K562 (cell line): ENCODE measurements at regions not wholly inside any gene's neighbourhood (a gene's known extent, or its start where the extent isn't known, plus 50 kb on each side); places are given as distances from the start of the nearest gene placed in this dataset.
A peak's percentile ranks its signal among the peaks of the same experiment; 100 is the strongest.

ENCODE experiments used
- ATAC-seq: fragments of 200-7000 bp; cut with Tn5 transposase; 3 replicates; pipeline ENCODE4 v1.9.1; 2020; ENCODE audit warnings: moderate library complexity
- BruUV-seq: library from RNA; stranded (reverse); fragments of 400-500 nt; replicated peaks from 2 replicates; lab custom pipeline; 2021; lab: Mats Ljungman, UMichigan
- CTCF ChIA-PET: fragments of 300-600 bp; formaldehyde crosslinking; extraction: SDS; loops from one replicate; lab custom pipeline; 2021; ENCODE audit warnings: low intra/inter-chr PET ratio; lab: Yijun Ruan, JAX
- POLR2A ChIA-PET: fragments of 300-600, 350-650 bp; sonication (Branson Sonifier 250); formaldehyde crosslinking; extraction: SDS; loops from one replicate; lab custom pipeline; 2021; ENCODE audit warnings: antibody characterized with exemption, inconsistent platforms; lab: Yijun Ruan, JAX
- DNase-seq, 4 experiments: peaks; one replicate each; pipeline versions ENCODE4 v3.0.0 to v3.0.0-alpha.2; 2011 to 2018; ENCODE audit warnings: low spot score in 3 of 4, mixed read lengths in 3 of 4; ENCODE audit errors: extremely low read depth in 1 of 4
- FAIRE-seq: peaks from 2 replicates; lab custom pipeline; 2011; peaks lifted over from hg19 to GRCh38; lab: Jason Lieb, UNC
- H2AFZ ChIP-seq: 2 replicates; pipeline ENCODE4 v1.6.0; 2011; ENCODE audit warnings: low read depth, low read length, control low read depth, inconsistent platforms
- H3K27ac ChIP-seq: fragments of 200-600 bp; 3 replicates; pipeline ENCODE4 v1.8.0; 2011; ENCODE audit warnings: low read depth, mild to moderate bottlenecking, control low read depth, inconsistent platforms, low read length, moderate library complexity, mixed read lengths; ENCODE audit errors: extremely low read depth
- H3K27me3 ChIP-seq, 2 experiments: fragments of 300-600 bp in 1 of 2; 2 replicates in 1 of 2; 3 replicates in 1 of 2; pipeline versions ENCODE4 v1.6.0 to v1.8.0; 2011; ENCODE audit warnings: inconsistent platforms in 2 of 2, low read length in 2 of 2, mild to moderate bottlenecking in 1 of 2, mixed read lengths in 1 of 2, moderate library complexity in 1 of 2; ENCODE audit not compliant: control insufficient read depth in 2 of 2, insufficient read depth in 2 of 2
- H3K36me3 ChIP-seq: fragments of 300-600 bp; 3 replicates; pipeline ENCODE4 v1.8.0; 2011; ENCODE audit warnings: mild to moderate bottlenecking, low read length, inconsistent platforms; ENCODE audit not compliant: control insufficient read depth, insufficient read depth
- H3K4me1 ChIP-seq, 2 experiments: fragments of 200-600 bp in 1 of 2; replicated peaks in 1 of 2; 2 replicates in 1 of 2; 3 replicates in 1 of 2; pipeline versions ENCODE4 v1.5.1 to v1.8.0; 2011; ENCODE audit warnings: inconsistent platforms in 2 of 2, low read length in 2 of 2, mild to moderate bottlenecking in 1 of 2, mixed read lengths in 1 of 2, moderate library complexity in 1 of 2; ENCODE audit not compliant: control insufficient read depth in 2 of 2, insufficient read depth in 2 of 2
- H3K4me2 ChIP-seq: 2 replicates; pipeline ENCODE4 v1.6.1; 2011; ENCODE audit warnings: low read length, control low read depth, inconsistent platforms, mixed read lengths; ENCODE audit not compliant: insufficient read depth
- H3K4me3 ChIP-seq: fragments of 200-600 bp; sonication (generic), shearing (Covaris generic); 2 replicates; pipeline ENCODE4 v1.5.1; 2016; ENCODE audit warnings: control low read depth, inconsistent platforms
- H3K79me2 ChIP-seq: fragments of 200-600 bp; 3 replicates; pipeline ENCODE4 v1.8.0; 2011; ENCODE audit warnings: low read length, inconsistent platforms; ENCODE audit not compliant: control insufficient read depth, insufficient read depth
- H3K9ac ChIP-seq, 2 experiments: 2 replicates each; pipeline versions ENCODE4 v1.6.0 to v1.6.1; 2011; ENCODE audit warnings: low read depth in 2 of 2, low read length in 2 of 2, control low read depth in 1 of 2, inconsistent platforms in 1 of 2, mild to moderate bottlenecking in 1 of 2, mixed read lengths in 1 of 2; ENCODE audit not compliant: insufficient read depth in 1 of 2
- H3K9me1 ChIP-seq: one replicate; pipeline ENCODE4 v1.6.0; 2011; ENCODE audit warnings: inconsistent platforms, mild to moderate bottlenecking, low read length, moderate library complexity; ENCODE audit not compliant: control insufficient read depth, insufficient read depth
- H3K9me3 ChIP-seq: replicated peaks from 2 replicates; pipeline ENCODE4 v1.5.1; 2011; ENCODE audit warnings: low read depth, low read length, inconsistent platforms; ENCODE audit not compliant: control insufficient read depth, insufficient read depth
- H4K20me1 ChIP-seq: replicated peaks from 2 replicates; pipeline ENCODE4 v1.6.1; 2011; ENCODE audit warnings: low read length, inconsistent platforms, mixed read lengths; ENCODE audit not compliant: control insufficient read depth, insufficient read depth
- ATF1 ChIP-seq, 2 experiments: fragments of 450-650 bp in 1 of 2; IDR thresholded peaks; 2 replicates each; pipeline ENCODE4 v1.6.1; 2016; ENCODE audit warnings: missing compliant biosample characterization in 1 of 2, missing genetic modification characterization in 1 of 2
- ELF2 ChIP-seq: fragments of 250-450 bp; sonication (Bioruptor Pico); IDR thresholded peaks from 2 replicates; pipeline ENCODE4 v1.5.0; 2021; ENCODE audit warnings: mild to moderate bottlenecking
- MIER1 ChIP-seq: fragments of 450-650 bp; IDR thresholded peaks from 2 replicates; pipeline ENCODE4 v1.6.1; 2016; ENCODE audit warnings: antibody characterized with exemption, mild to moderate bottlenecking, low read depth
- NFIC ChIP-seq: fragments of 450-650 bp; IDR thresholded peaks from 2 replicates; pipeline ENCODE4 v1.6.1; 2017; ENCODE audit warnings: mild to moderate bottlenecking, inconsistent platforms
- TFAM ChIP-seq: fragments of 250-450 bp; sonication (Bioruptor Pico); conservative IDR thresholded peaks from 2 replicates; pipeline ENCODE4 v1.5.0; 2021; ENCODE audit warnings: mild to moderate bottlenecking, moderate library complexity
- ZBTB40 ChIP-seq, 2 experiments: fragments of 450-650 bp in 1 of 2; sonication (generic) in 1 of 2; formaldehyde crosslinking in 1 of 2; IDR thresholded peaks; 2 replicates each; pipeline versions ENCODE4 v1.7.1 to v1.9.0; 2016 to 2022; ENCODE audit warnings: inconsistent platforms in 1 of 2, mild to moderate bottlenecking in 1 of 2, missing genetic modification reagents in 1 of 2
- ZNF174 ChIP-seq: fragments of 250-450 bp; sonication (Bioruptor Pico); IDR thresholded peaks from 2 replicates; pipeline ENCODE4 v1.4.0; 2020; ENCODE audit warnings: mild to moderate bottlenecking
- WGBS: fragments of 100-300 bp; shearing (Covaris generic); methylation state at CpG from one replicate; pipeline ENCODE4 v1.1.6; 2016; ENCODE audit warnings: low coverage, mixed read lengths; ENCODE audit not compliant: insufficient coverage; ENCODE audit errors: missing lambda C conversion rate; 5-methylcytosine and 5-hydroxymethylcytosine counted together
- in situ Hi-C: fragments of 300-500 bp; cut with MboI; formaldehyde crosslinking; loops from 4 replicates; pipeline ENCODE4 v1.15.0; 2018; ENCODE audit warnings: inconsistent platforms, mixed read lengths
- intact Hi-C: fragments of 100-400 bp; cut with micrococcal nuclease; formaldehyde crosslinking; loops from 2 replicates; pipeline ENCODE4 v1.14.2; 2022

- no peak overlapping the region for H3K27ac ChIP-seq
- H3K4me3 ChIP-seq, result no peak overlapping the region
- TF ChIP-seq ELF2 (no peak), ATF1 (CRISPR knock-in tag; IDR thresholded peaks at IDR 0.05) (no peak), ATF1 (tag; IDR thresholded peaks at IDR 0.05) (no peak), ZBTB40 (IDR thresholded peaks at IDR 0.05) (peak; percentile 78), ZBTB40 (CRISPR knock-in tag; IDR thresholded peaks at IDR 0.05) (no peak), TFAM (no peak), NFIC (0 out of 2 replicates have a peak, but pooled peaks have one; percentile 15), MIER1 (no peak), ZNF174 (no peak)
- POLR2A ChIA-PET, result no interaction called here
- H3K36me3 ChIP-seq, result no peaks in the 10 kb centered on the region
- DNase-seq, result no peak
- CTCF ChIA-PET, result no interaction called here
- in situ Hi-C loops (no loop called here), intact Hi-C loops (no loop called here)
- H4K20me1 ChIP-seq, result no peaks in the 10 kb centered on the region
- H3K4me1 ChIP-seq, result no peaks in the 10 kb centered on the region
- no TSS peak for BruUV-seq
- H3K9ac ChIP-seq, result no peak overlapping the region
- no peak for ATAC-seq
- no peaks in the 10 kb centered on the region for H3K9me1 ChIP-seq
- H2AFZ ChIP-seq, result no peak overlapping the region
- H3K79me2 ChIP-seq, result no peaks in the 10 kb centered on the region
- H3K27me3 ChIP-seq, result no peaks in the 10 kb centered on the region
- WGBS, result 2% methylated on average over 3 of the region's 3 CpGs
- no peak overlapping the region for H3K4me2 ChIP-seq
- no peak for FAIRE-seq
- H3K9me3 ChIP-seq, result no peaks in the 10 kb centered on the region
These were observed 299.3 kb upstream of the PSMD7 start for GRCh38 chr16:73997340-73997711.
